ENCODE measurements at regions not wholly inside any gene's neighbourhood (a gene's known extent, or its start where the extent isn't known, plus 50 kb on each side); places are given as distances from the start of the nearest gene placed in this dataset.

- 71% methylated on average over 5 of the region's 5 CpGs for WGBS
- no peak for TF ChIP-seq POLR2A (IDR thresholded peaks at IDR 0.05)
- no peak for TF ChIP-seq CTCF (IDR thresholded peaks at IDR 0.05)
- TF ChIP-seq POLR2AphosphoS5 (IDR thresholded peaks at IDR 0.05) = no peak
- Histone ChIP-seq H3K4me1 (replicated peaks) (no peaks in the 10 kb centered on the region), H3K27me3 (replicated peaks; ENCODE audit: insufficient read depth) (no peaks in the 10 kb centered on the region), H3K36me3 (no peaks in the 10 kb centered on the region), H3K27ac (no peak overlapping the region), H3K4me3 (no peak overlapping the region), H3K9me3 (no peaks in the 10 kb centered on the region)
- intact Hi-C loops (cut with DNase I) = no loop called here
- DNase-seq (ENCODE audit: low spot score) = no peak
Measured at GRCh38 chr11:131288521-131289091, 81.8 kb upstream of the NTM start.

DNA sequence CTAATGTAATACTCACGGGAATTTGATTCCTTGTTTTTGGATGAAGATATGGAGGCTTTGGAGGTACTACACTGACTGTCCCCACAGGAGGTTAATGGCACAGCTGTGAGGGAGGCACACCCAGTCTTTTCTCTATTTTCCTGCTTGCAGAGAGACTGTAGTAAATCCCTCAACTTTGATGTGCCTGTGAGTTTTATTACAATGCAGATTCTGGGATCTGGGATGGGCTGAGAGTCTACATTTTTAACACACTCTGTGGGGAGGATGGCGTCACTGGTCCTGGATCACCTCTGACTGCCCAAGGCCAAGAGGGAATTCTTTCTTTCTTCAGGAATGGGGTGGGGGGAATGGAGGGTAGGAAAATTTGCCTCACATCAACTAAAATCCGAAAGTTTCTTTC lies 80.2 kb upstream of the NTM start:
- Histone ChIP-seq H3K27ac (no peak overlapping the region), H3K4me1 (replicated peaks) (no peaks in the 10 kb centered on the region), H3K36me3 (no peaks in the 10 kb centered on the region), H3K9me3 (no peaks in the 10 kb centered on the region), H3K4me3 (no peak overlapping the region), H3K27me3 (replicated peaks; ENCODE audit: insufficient read depth) (no peaks in the 10 kb centered on the region)
- DNase-seq (ENCODE audit: low spot score) = no peak
- intact Hi-C loops (cut with DNase I) = no loop called here
- no peak for TF ChIP-seq CTCF (IDR thresholded peaks at IDR 0.05)
- no peak for TF ChIP-seq POLR2A (IDR thresholded peaks at IDR 0.05)
- TF ChIP-seq POLR2AphosphoS5 (IDR thresholded peaks at IDR 0.05) = no peak
- WGBS = 43% methylated on average over 3 of the region's 3 CpGs

DNA sequence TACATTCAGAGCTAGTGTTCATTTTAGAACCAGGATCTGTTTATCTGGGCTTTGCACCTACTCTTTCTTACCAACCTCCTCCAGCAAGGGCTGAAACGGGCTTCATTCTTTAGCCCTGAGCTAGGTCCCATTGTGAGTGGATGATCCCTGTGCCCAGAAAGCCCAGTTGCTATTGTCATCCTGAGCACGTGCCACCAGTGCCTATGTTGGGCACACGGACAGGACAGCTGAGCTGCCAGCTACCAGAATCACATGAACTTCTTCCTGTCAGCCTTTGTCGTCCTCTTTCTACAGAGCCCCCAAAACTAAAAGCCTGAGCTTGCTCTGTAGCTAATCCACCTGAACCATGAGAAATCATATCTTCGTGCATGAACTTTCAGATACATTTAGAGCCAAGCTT lies 74.4 kb upstream of the NTM start:
- TF ChIP-seq POLR2AphosphoS5 (IDR thresholded peaks at IDR 0.05) (no peak), POLR2A (IDR thresholded peaks at IDR 0.05) (no peak), CTCF (IDR thresholded peaks at IDR 0.05) (no peak)
- 82% methylated on average over 5 of the region's 5 CpGs for WGBS
- Histone ChIP-seq H3K27ac (no peak overlapping the region), H3K4me1 (replicated peaks) (no peaks in the 10 kb centered on the region), H3K4me3 (no peak overlapping the region), H3K27me3 (replicated peaks; ENCODE audit: insufficient read depth) (no peaks in the 10 kb centered on the region), H3K9me3 (no peaks in the 10 kb centered on the region), H3K36me3 (no peaks in the 10 kb centered on the region)
- DNase-seq (ENCODE audit: low spot score) = no peak
- intact Hi-C loops (cut with DNase I) = no loop called here

DNA sequence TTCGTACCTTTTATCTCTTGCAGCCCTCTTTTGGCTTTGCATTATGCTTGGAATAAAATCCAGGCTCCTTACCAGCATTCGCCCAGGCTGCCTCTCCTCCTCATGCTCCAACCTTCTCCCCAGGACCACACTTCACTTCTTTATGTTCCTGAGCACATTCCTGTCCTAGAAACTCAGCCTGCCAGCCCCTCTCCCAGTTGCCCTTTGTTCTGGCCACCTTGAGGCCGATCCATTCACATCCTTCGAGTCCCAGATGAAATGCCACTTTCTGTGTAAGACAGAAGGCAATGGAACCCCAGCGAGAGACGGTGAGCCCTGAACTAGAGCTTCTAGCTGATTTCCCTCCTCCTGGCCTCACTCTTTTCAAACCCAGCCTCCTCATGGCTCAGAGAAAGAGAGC lies 73.0 kb upstream of the NTM start:
- 81% methylated on average over 6 of the region's 6 CpGs for WGBS
- intact Hi-C loops (cut with DNase I) = no loop called here

More for the DNA sequence above, 73.0 kb upstream of the NTM start:
- no peak overlapping the region for H3K4me3 ChIP-seq
- no peaks in the 10 kb centered on the region for H3K36me3 ChIP-seq
- DNase-seq (ENCODE audit: low spot score) = no peak
- H3K27ac ChIP-seq = no peak overlapping the region
- TF ChIP-seq POLR2AphosphoS5 (IDR thresholded peaks at IDR 0.05) = no peak
- no peak for TF ChIP-seq CTCF (IDR thresholded peaks at IDR 0.05)
- no peak for TF ChIP-seq POLR2A (IDR thresholded peaks at IDR 0.05)
- H3K4me1 ChIP-seq (replicated peaks) = no peaks in the 10 kb centered on the region
- H3K9me3 ChIP-seq = no peaks in the 10 kb centered on the region
- no peaks in the 10 kb centered on the region for H3K27me3 ChIP-seq (replicated peaks; ENCODE audit: insufficient read depth)

Measured in prostate gland (tissue), 2 donors.